Caco-2 (cell line): ENCODE measurements at regions not wholly inside any gene's neighbourhood (a gene's known extent, or its start where the extent isn't known, plus 50 kb on each side); places are given as distances from the start of the nearest gene placed in this dataset.
A peak's percentile ranks its signal among the peaks of the same experiment; 100 is the strongest.

Experiments used
- BruUV-seq: library from RNA; stranded (reverse); fragments of 400-500 nt; replicated peaks from 2 replicates; lab custom pipeline; 2021; lab: Mats Ljungman, UMichigan
- CTCF ChIA-PET: fragments of 300-600 bp; sonication (Branson Sonifier 250); formaldehyde crosslinking; loops from one replicate; lab custom pipeline; 2022; ENCODE audit warnings: antibody characterized with exemption; lab: Charles Lee
- POLR2A ChIA-PET: fragments of 300-600 bp; sonication (Branson Sonifier 250); formaldehyde crosslinking; loops from one replicate; lab custom pipeline; 2022; ENCODE audit warnings: antibody characterized with exemption; lab: Charles Lee
- DNase-seq, 2 experiments: peaks; one replicate each; pipeline versions ENCODE4 v3.0.0 to v3.0.0-alpha.2; 2020 to 2022
- H3K27me3 ChIP-seq: replicated peaks from 2 replicates; pipeline ENCODE4 v1.6.0; 2011; ENCODE audit warnings: low read length; ENCODE audit not compliant: control insufficient read depth, insufficient read depth
- H3K36me3 ChIP-seq: 2 replicates; pipeline ENCODE4 v1.5.1; 2011; ENCODE audit warnings: low read length; ENCODE audit not compliant: control insufficient read depth, insufficient read depth
- H3K4me1 ChIP-seq: fragments of 250-450 bp; sonication (Bioruptor Pico); 2 replicates; pipeline ENCODE4 v1.5.1; 2020; ENCODE audit warnings: mild to moderate bottlenecking
- H3K4me3 ChIP-seq: 2 replicates; pipeline ENCODE4 v1.5.1; 2011; ENCODE audit warnings: low read depth, mild to moderate bottlenecking, control low read depth, low read length
- H3K9me3 ChIP-seq: fragments of 250-450 bp; sonication (Bioruptor Pico); 2 replicates; pipeline ENCODE4 v1.5.1; 2020; ENCODE audit warnings: mild to moderate bottlenecking, moderate library complexity
- H3K27ac Mint-ChIP-seq: one replicate; pipeline ENCODE4 v1.8.0; 2022; ENCODE audit warnings: mixed read lengths; ENCODE audit not compliant: unreplicated experiment
- H3K27me3 Mint-ChIP-seq: one replicate; pipeline ENCODE4 v1.8.0; 2022; ENCODE audit warnings: mixed read lengths; ENCODE audit not compliant: insufficient read depth, unreplicated experiment
- H3K36me3 Mint-ChIP-seq: one replicate; pipeline ENCODE4 v1.8.0; 2022; ENCODE audit warnings: mild to moderate bottlenecking, mixed read lengths; ENCODE audit not compliant: insufficient read depth, unreplicated experiment
- H3K4me1 Mint-ChIP-seq: one replicate; pipeline ENCODE4 v1.8.0; 2022; ENCODE audit warnings: low read depth, mixed read lengths; ENCODE audit not compliant: unreplicated experiment
- H3K4me3 Mint-ChIP-seq: one replicate; pipeline ENCODE4 v1.8.0; 2022; ENCODE audit warnings: mild to moderate bottlenecking, moderate library complexity, mixed read lengths; ENCODE audit not compliant: unreplicated experiment
- H3K9me3 Mint-ChIP-seq: one replicate; pipeline ENCODE4 v1.8.0; 2022; ENCODE audit warnings: mixed read lengths; ENCODE audit not compliant: unreplicated experiment
- intact Hi-C: fragments of 100-400 bp; cut with micrococcal nuclease; formaldehyde crosslinking; loops from one replicate; pipeline ENCODE4 v1.10.0; 2022; ENCODE audit not compliant: unreplicated experiment
- TF ChIP-seq, protein P1 (sequence below), 2 experiments: fragments of 200-600 bp in 1 of 2; IDR thresholded peaks; 1 replicate in 1 of 2; 2 replicates in 1 of 2; pipeline versions ENCODE4 v1.5.1 to v1.8.0; 2011 to 2022; ENCODE audit warnings: antibody characterized with exemption in 1 of 2, control low read depth in 1 of 2, inconsistent platforms in 1 of 2, low read depth in 1 of 2, low read length in 1 of 2, mild to moderate bottlenecking in 1 of 2, moderate library complexity in 1 of 2; ENCODE audit not compliant: insufficient read depth in 1 of 2, severe bottlenecking in 1 of 2, unreplicated experiment in 1 of 2

DNA sequence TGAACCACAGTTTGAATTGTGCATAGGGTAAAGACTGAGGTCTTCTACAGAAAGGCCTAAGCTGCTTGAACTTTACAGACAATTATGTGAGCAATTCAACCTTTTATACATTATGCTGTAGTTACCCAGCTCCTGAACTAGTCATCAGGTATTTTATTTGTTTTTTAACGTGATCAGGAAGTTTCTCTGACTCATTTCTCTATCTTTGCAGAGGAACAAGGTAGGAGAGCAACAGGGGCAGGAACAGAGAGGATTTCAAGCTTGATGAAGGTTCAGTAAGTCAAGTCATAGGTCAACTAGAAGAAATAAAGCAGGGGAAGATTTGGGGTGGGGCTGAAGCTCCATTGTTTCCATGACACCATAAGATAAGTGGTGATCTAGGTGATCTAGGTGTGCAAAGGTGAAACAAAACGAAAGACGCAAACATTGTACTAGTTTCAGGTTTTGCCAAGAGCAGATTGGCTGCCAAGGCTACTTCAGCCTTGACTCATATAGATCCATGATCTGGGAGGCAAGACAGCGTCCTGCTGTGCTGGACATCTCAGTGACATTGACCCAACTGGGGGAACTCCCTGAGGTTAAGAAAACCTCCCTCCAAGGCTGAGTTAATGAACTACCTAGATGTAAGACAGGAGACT is 198.1 kb downstream of the DAD1 start:
- intact Hi-C loops = no loop called here
- H3K4me3 ChIP-seq = no peak overlapping the region
- Mint-ChIP-seq H3K4me3 (no peak overlapping the region), H3K27me3 (no peaks in the 10 kb centered on the region), H3K9me3 (no peaks in the 10 kb centered on the region), H3K27ac (peak overlapping the region; percentile 56), H3K4me1 (peaks cover 26% of the 10 kb centered on the region), H3K36me3 (no peaks in the 10 kb centered on the region)
- no peaks in the 10 kb centered on the region for H3K27me3 ChIP-seq
- POLR2A ChIA-PET = no interaction called here
- no peaks in the 10 kb centered on the region; the same call in 1 of the 2 replicates for H3K36me3 ChIP-seq
- BruUV-seq = no TSS peak
- H3K4me1 ChIP-seq = peaks cover 35% of the 10 kb centered on the region
- CTCF ChIA-PET = interaction anchor here (2.4 to 3.3 kb wide), 2 partner anchors 81 to 157 kb away, joined by 5 to 19 read pairs; no protein-coding TSS in a partner anchor
- H3K9me3 ChIP-seq = no peaks in the 10 kb centered on the region
- TF ChIP-seq, protein P1, sequence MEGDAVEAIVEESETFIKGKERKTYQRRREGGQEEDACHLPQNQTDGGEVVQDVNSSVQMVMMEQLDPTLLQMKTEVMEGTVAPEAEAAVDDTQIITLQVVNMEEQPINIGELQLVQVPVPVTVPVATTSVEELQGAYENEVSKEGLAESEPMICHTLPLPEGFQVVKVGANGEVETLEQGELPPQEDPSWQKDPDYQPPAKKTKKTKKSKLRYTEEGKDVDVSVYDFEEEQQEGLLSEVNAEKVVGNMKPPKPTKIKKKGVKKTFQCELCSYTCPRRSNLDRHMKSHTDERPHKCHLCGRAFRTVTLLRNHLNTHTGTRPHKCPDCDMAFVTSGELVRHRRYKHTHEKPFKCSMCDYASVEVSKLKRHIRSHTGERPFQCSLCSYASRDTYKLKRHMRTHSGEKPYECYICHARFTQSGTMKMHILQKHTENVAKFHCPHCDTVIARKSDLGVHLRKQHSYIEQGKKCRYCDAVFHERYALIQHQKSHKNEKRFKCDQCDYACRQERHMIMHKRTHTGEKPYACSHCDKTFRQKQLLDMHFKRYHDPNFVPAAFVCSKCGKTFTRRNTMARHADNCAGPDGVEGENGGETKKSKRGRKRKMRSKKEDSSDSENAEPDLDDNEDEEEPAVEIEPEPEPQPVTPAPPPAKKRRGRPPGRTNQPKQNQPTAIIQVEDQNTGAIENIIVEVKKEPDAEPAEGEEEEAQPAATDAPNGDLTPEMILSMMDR (IDR thresholded peaks at IDR 0.05; ENCODE audit: insufficient read depth in 1 of 2, low read depth in 1 of 2, low read length in 1 of 2, severe bottlenecking in 1 of 2, unreplicated experiment in 1 of 2) = no peak
- DNase-seq = peak in 1 of 2 experiments; percentile 3

DNA sequence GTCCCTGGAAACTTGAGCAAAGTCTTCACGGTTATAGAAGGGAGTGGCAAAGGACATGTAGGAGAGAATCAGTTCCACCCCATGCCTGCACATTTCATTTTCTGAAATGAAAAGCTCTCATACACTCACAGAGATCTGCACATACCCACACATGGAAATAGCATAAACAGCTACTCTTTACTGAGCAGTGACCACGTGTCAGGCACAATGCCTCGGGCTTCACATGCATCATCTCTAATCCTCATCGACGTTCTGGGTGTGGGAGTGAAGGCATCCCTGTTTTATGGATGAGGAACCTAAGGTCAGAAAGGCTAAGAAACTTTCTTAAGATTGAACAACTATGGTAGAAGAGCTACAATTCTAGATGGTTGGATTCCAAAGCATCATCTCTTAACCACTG is 198.8 kb downstream of the DAD1 start:
- Mint-ChIP-seq H3K27ac (no peak overlapping the region), H3K27me3 (no peaks in the 10 kb centered on the region), H3K4me3 (no peak overlapping the region), H3K36me3 (no peaks in the 10 kb centered on the region), H3K4me1 (peaks cover 34% of the 10 kb centered on the region), H3K9me3 (no peaks in the 10 kb centered on the region)
- no TSS peak for BruUV-seq
- intact Hi-C loops = no loop called here
- Histone ChIP-seq H3K9me3 (no peaks in the 10 kb centered on the region), H3K4me1 (peaks cover 43% of the 10 kb centered on the region), H3K36me3 (no peaks in the 10 kb centered on the region; the same call in 1 of the 2 replicates), H3K4me3 (no peak overlapping the region), H3K27me3 (no peaks in the 10 kb centered on the region)
- ChIA-PET CTCF (interaction anchor here (1.0 to 3.3 kb wide), 4 partner anchors 82 to 227 kb away, joined by 3 to 19 read pairs (median 4); no protein-coding TSS in a partner anchor), POLR2A (no interaction called here)
- TF ChIP-seq, protein P1 (IDR thresholded peaks at IDR 0.05; ENCODE audit: insufficient read depth in 1 of 2, low read depth in 1 of 2, low read length in 1 of 2, severe bottlenecking in 1 of 2, unreplicated experiment in 1 of 2) = no peak
- no peak for DNase-seq

DNA sequence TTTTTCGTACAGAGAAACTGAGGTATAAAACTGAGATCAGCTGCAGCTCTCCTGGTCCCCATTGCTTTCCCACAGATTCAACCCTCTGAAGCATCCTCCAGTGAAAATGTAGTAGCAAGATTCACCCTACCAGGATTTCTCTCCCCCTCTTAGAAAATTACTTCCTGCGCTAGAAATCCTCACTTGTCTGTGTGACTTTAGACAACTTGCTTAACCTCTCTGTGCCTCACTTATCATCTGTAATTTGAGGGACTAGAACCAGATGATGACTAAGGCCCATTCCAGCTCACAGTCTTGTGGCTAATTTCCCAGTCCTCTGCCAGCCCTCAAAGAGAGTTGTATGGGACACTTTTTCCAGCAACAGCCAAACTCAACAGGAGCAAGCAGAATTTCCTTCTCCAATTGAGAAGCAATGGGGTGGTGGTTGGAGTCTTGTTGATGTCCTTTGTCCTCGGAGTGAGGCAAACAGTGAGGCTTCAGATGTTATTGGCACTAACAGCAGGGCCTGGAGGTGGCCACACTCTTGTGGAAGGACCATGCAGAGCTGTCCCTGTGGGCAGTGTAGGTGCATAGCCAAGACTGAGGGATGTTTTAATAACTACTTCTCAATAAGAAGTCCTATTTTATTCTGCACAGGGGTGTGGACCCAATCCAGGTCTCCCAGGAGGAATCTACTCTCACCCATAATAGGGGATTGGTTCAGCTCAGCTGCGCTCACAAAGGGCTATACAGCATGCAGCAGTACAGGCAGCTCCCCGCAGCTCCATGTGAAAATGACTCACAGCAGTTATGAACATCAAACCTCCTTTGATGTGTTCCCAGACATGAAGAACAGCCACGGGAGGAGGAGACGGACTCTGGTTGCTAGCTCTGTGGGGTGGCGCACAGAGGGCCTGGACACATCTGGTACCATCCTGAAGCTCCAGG is 200.1 kb downstream of the DAD1 start:
- Histone ChIP-seq H3K36me3 (no peaks in the 10 kb centered on the region; the same call in 1 of the 2 replicates), H3K27me3 (no peaks in the 10 kb centered on the region), H3K4me3 (no peak overlapping the region), H3K4me1 (peaks cover 55% of the 10 kb centered on the region), H3K9me3 (no peaks in the 10 kb centered on the region)
- H3K36me3 Mint-ChIP-seq = no peaks in the 10 kb centered on the region
- H3K9me3 Mint-ChIP-seq = no peaks in the 10 kb centered on the region
- no peak for DNase-seq
- H3K4me1 Mint-ChIP-seq = peaks cover 42% of the 10 kb centered on the region
- ChIA-PET CTCF (interaction anchor here (0.6 to 3.3 kb wide), 8 partner anchors 70 to 264 kb away, joined by 3 to 19 read pairs (median 4); no protein-coding TSS in a partner anchor), POLR2A (no interaction called here)
- TF ChIP-seq, protein P1 (IDR thresholded peaks at IDR 0.05; ENCODE audit: insufficient read depth in 1 of 2, low read depth in 1 of 2, low read length in 1 of 2, severe bottlenecking in 1 of 2, unreplicated experiment in 1 of 2) = no peak
- H3K4me3 Mint-ChIP-seq = no peak overlapping the region
- no peak overlapping the region for H3K27ac Mint-ChIP-seq
- no TSS peak for BruUV-seq
- no peaks in the 10 kb centered on the region for H3K27me3 Mint-ChIP-seq
- intact Hi-C loops = loop anchor here (5.0 kb wide), 1 partner anchor 162 kb away; no protein-coding TSS in a partner anchor
